ENCODE measurements at regions not wholly inside any gene's neighbourhood (a gene's known extent, or its start where the extent isn't known, plus 50 kb on each side); places are given as distances from the start of the nearest gene placed in this dataset.
"Not testable (repeated sequence)": the region's sequence is repeated elsewhere in the genome, so short reads cannot be mapped to it uniquely, and the experiment has no call there.

DNA sequence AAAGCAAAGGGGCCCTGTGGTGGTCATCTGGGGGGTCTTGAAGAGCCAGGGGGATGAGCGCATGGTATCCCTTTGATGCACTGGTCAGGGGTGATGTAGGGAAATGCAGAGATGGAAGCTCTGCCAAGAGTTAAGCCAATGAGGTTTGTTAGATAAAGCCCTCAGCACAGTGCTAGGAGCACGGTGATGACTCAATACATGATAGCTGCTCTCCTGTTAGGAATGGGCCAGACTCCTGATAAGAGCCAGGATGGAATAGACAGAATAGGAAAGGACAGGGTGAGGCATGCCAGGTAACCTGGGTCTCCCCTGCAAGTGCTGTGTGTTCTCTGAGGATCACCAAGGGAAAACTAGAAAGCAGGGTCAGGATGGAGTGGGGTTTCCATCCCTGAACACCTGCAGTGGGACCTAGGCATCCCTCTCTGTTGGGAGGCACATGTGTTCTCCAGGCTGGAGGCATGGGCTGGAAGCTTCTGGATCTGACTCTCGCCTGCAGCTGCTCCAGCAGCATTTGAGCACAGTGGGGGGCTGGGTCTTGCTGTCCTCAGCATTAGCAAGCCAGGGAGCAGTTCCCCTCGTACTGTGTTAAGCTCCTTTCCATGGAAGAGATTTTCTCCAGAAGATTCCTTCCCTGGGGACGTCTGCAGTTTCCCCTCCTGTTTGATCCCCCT lies 71.8 kb upstream of the TIAM2 start:
- no peak for DNase-seq

DNA sequence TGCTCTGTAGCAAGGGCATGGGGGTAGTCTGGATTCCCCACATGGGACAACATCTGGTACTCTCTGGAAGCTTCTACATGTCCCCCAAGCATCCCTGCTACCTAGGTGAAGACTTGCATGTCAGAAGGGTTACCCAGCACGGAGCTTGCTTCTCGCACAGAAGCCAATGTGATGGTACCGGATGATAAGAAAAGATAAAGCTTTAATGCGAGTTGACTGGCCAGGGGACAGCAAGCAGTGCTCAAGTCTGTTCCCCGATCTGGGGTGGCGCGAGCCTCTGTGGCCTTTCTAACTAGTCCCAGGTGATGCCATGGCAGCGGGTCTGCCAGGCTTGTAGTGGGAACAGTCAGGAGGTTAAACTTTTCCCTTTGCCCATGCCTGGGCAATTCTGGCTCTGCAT lies 70.0 kb upstream of the TIAM2 start:
- no peak for DNase-seq

DNA sequence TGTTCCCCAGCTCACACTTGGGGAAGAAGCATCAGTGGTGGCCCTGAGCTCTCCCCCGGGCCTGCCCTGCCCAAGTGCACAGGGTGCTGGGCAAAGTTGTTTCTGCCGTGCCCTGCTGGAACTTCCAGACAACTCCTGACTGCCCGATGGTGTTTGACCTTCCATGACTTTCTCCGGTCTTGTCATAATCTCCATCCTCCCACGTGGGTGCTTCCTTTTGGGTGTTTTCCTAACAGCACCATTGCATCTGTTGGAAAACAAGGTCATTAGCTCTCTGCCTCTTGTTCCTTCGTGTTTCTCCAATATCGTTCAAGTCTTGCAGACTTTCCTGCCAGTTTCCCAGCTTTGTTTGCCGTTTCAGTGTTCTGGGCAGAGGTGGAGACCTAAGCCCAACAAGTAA lies 68.7 kb upstream of the TIAM2 start:
- no peak for DNase-seq

DNA sequence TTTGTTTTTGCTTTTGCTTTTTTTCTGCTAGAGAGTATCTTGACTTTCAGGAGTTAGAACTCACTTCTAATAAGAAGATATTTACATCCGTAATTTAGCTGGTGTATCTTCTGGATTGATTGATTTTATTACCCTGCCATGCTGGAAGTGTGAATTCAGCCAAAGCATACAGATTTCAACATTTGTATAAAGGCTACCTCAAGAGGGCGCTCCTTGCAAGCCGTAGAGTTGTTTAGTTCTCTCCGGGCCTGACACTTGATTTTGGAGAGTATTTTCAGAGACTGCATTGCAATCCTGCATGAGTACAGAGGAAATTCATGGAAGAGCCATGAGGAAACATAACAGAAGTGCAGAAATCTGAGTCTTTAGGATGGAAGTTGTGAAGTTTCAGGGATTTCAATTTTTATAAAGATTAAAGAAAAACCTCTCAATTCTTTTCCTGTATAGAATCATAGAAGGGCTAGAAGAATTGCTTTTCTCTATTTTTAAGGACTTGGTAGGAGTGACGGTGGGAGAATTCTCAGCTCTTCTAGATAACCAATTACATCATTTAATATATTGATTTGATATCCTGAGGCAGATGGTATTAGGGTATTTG lies 66.7 kb upstream of the TIAM2 start:
- peak; percentile 75 for DNase-seq

DNA sequence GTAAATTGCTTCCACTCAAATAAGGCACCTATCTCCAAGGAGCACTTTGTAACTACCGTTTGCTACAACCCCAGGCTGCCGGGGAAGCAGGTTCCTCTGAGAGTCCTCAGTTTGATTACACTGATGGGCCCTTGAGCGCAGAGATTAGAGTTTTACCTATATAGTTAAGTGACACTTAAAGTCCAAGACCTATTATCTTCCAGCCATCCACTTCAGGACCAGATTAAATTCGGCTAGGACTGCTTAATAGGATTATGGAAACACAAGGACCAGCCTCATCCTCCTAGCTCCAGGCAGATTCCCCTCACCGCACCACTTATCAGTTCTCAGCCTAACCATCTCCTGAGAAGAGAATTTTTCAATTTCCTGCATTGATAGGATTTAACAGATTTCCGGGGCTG lies 64.7 kb upstream of the TIAM2 start:
- DNase-seq: no peak

DNA sequence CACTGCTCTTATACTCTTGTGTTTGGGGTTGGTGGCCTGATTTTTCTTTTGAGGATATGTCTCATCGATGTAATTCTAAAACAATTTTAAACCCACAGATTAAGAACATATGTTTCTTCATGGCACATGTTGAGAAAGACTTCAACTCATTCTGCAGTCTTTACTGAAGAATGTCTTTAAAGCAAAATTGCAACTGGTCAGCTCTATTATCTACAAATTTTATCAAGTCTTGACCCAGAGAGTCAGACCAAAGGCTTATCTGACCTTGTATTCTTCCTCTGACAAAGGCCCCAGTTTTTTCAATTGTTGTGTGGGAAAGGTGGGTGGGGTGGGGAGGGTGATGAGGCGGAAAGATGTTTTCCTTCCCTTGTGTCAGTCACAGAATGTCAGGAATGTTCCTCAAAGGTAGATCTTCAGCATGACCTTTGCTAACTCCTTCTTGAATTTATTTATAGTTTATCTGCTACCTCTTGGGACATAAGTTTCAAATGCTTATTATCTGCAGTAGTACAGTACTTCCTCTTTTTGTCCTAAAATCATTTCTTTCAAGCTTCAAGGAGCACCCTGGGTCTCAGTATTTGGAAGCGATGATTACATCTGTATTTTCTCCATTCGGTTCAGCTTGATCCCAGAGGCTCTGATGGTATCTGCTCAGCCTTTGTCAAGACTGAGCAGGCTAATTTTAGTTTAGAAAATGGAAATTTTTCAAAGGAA lies 63.2 kb upstream of the TIAM2 start:
- DNase-seq: peak; percentile 86

DNA sequence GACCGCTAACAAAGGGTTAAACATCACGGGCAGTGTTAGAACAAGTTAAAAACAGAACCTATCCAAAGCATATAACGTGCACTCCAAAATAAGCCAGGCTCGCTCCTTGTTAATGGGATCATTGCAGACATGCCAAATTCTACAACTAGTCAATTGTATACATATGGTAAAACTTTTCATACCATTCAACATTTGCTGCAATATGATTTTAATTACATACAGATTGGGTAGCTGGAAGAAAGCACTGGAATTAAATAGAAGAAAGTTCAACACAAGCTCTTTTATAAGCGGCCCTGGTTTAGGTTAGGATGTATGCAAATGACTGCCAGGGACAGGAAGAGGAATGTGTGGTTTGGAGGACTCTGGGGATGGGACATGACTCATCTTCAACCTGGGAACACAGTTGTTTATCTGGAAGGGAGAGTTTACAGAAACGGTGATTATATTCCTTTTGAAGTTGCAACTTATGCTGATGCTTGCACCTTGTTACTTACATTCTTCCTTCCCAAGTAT lies 62.5 kb upstream of the TIAM2 start:
- peak; percentile 96 for DNase-seq

DNA sequence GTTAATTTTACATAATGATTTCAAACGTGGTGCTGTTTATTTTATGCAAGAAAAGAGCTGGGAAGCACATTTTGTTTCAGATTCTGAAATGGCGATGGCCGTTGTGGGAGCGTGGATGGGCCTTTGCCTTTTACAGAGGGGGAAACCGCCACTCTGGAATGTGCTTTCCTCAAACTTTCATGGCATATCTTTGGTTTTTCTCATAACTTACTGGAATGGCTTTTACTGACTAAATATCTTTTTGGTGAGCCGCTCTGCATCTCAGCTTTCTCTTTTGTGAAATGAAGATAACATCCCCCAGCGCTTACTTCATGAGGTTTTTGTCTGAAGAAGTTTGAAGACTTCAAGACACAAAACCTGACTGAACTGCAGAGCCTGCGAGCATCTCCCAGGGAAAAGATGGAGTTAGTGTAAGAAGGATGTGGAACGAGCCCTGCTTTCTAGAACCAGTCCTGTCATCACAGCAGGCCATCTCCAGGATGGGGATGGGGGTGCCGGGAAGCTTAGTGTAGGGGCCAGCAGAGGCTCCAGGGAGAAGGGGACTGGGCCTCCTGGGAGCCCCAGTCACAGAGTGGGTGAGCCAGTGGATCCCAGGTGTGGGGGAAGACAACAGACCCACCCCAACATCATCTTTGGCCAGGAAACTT lies 61.8 kb upstream of the TIAM2 start:
- peak; percentile 91 for DNase-seq

DNA sequence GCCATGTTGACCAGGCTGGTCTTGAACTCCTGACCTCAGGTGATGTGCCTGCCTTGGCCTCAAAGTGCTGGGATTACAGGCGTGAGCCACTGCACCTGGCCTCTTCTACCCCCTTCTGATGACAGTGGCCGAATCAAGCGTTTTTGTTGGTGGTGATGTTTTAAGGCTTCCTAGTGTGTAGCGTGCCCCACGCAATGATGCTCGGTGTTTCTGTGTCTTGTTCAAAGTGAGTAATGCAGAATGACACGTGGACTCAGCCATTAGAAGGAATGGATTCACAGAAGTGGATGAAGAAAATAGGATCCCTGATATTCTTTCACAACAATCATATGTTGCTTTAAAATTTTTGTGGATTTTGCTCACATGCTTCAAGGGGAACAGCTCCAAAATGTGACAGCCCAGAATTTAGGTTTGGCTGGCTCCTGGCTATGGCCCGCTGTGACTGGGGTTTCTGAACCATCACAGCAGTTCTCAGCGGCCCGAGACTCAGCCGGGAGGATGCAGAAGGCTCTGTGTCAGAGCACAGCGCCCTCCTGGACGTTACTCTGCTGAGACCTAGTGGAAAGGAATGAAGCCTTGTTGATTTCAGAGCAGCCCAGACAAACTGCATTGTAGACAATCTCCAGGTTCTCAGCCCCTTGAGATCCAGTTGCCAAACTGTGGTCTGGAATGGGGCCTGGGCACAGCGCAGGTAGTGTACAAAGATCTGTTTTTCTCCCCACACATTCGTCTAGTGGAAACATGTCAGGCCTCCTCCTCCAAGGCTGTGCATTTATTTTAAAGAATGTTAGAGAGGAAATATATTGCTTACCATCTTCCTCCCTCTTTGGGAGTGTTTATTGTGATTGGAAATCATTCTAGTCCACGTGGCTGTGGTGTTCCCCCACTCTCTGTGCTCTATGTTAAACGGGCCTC lies 57.6 kb upstream of the TIAM2 start:
- peak; percentile 46 for DNase-seq

DNA sequence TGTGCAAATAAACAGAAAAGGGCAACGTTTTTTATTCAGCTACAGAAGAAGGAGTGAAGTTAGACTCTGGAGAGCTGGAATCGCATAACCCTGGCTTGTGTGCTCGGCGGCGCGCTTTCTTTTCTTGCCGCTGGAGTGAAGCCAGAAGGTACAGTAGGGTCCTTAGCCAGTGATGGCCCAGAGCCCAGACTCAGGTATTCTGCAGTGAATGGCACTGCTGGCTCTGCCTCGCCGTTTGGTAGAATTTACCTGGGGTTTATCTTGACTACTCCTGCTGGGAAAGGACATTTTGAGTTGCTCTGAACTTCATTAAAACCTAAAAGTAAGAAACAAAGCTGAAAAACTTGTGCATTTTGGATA lies 56.9 kb upstream of the TIAM2 start:
- no peak for DNase-seq

DNA sequence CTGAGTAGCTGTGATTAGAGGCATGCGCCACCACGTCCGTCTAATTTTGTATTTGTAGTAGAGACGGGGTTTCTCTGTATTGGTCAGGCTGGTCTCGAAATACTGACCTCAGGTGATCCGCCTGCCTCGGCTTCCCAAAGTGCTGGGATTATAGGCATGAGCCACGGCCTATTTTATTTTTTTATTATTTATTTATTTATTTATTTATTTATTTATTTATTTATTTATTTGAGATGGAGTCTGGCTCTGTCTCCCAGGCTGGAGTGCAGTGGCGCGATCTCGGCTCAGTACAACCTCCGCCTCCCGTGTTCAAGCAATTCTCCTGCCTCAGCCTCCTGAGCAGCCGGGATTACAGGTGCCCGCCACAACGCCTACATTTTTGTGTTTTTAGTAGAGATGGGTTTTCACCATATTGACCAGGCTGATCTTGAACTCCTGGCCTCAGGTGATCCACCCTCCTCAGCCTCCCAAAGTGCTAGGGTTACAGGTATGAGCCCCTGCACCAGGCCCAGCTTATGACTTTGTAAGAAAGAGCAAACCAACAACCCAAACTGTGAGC lies 56.3 kb upstream of the TIAM2 start:
- not testable (repeated sequence) for DNase-seq

DNA sequence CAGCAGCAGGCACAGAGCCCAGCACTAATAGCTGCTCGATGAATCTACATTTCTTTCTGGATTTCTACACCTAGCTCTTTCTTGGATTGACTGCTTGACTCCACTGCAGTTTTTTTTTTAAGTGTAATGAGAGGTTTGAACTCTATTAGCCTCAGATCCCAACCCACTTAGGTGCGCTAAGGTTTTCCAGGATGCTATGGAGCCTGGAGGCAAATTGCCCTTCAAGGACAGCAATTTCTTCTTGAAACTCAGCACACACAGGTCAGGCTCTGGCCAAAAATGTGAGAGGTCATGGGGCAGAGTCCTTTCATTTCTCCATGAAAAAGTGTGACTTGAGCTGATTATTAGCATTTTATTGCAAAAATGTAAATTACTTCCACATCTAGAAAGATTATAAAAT lies 52.3 kb upstream of the TIAM2 start:
- no peak for DNase-seq

DNA sequence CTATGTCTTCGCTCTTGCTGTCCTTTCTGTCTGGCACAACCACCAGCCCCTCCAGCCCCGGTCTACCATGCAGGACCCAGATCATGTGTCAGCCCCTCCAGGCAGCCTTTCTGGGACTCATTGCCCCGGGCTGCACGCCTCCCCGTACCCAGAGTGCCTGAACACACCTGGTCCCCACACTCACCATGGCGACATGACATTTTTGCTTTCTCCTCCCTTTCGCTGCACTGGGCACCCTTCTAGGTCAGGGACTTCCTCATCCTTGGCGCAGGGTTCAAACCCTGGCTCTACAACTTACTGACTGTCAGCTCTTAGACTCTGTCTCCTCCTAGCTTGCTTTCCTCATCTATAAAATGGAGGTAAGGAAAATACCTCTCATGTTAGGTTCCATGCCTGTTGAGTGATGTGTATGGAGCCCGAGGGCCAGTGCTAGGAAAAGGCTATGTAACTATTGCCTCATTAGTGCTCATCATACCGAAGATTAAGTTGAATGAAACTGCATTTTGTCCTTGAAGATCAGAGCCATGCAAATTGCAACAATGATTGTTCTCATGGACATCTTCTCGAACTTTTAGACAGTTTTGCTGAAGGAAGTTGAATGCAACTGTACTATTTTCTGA lies 49.7 kb upstream of the TIAM2 start:
- DNase-seq: no peak
